ENCODE measurements at regions not wholly inside any gene's neighbourhood (a gene's known extent, or its start where the extent isn't known, plus 50 kb on each side); places are given as distances from the start of the nearest gene placed in this dataset.

GRCh38 chr14:82060219-82060618 lies 526.6 kb upstream of the SEL1L start:
- Mint-ChIP-seq H3K27me3 (ENCODE audit: low read depth) (peaks cover under 1% of the 10 kb centered on the region), H3K4me3 (no peak overlapping the region), H3K36me3 (ENCODE audit: low read depth) (no peaks in the 10 kb centered on the region), H3K9me3 (peaks cover 2% of the 10 kb centered on the region), H3K4me1 (no peaks in the 10 kb centered on the region), H3K27ac (ENCODE audit: unreplicated experiment) (no peak overlapping the region)
- TF ChIP-seq, protein P1, sequence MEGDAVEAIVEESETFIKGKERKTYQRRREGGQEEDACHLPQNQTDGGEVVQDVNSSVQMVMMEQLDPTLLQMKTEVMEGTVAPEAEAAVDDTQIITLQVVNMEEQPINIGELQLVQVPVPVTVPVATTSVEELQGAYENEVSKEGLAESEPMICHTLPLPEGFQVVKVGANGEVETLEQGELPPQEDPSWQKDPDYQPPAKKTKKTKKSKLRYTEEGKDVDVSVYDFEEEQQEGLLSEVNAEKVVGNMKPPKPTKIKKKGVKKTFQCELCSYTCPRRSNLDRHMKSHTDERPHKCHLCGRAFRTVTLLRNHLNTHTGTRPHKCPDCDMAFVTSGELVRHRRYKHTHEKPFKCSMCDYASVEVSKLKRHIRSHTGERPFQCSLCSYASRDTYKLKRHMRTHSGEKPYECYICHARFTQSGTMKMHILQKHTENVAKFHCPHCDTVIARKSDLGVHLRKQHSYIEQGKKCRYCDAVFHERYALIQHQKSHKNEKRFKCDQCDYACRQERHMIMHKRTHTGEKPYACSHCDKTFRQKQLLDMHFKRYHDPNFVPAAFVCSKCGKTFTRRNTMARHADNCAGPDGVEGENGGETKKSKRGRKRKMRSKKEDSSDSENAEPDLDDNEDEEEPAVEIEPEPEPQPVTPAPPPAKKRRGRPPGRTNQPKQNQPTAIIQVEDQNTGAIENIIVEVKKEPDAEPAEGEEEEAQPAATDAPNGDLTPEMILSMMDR (conservative IDR thresholded peaks at IDR 0.05), result no peak
- DNase-seq (ENCODE audit: low read depth, low spot score), result no peak

GRCh38 chr14:82067221-82067875 lies 533.7 kb upstream of the SEL1L start:
- H3K4me3 Mint-ChIP-seq, result no peak overlapping the region

GRCh38 chr14:82070040-82070439 lies 536.4 kb upstream of the SEL1L start:
- peaks cover 28% of the 10 kb centered on the region for H3K27me3 Mint-ChIP-seq (ENCODE audit: low read depth)

More at GRCh38 chr14:82067221-82067875, 533.7 kb upstream of the SEL1L start:
- H3K27me3 Mint-ChIP-seq (ENCODE audit: low read depth), result peaks cover 12% of the 10 kb centered on the region
- H3K27ac Mint-ChIP-seq (ENCODE audit: unreplicated experiment), result no peak overlapping the region
- TF ChIP-seq, protein P1 (conservative IDR thresholded peaks at IDR 0.05), result no peak
- H3K9me3 Mint-ChIP-seq, result no peaks in the 10 kb centered on the region
- DNase-seq (ENCODE audit: low read depth, low spot score), result no peak
- no peaks in the 10 kb centered on the region for H3K4me1 Mint-ChIP-seq
- H3K36me3 Mint-ChIP-seq (ENCODE audit: low read depth), result no peaks in the 10 kb centered on the region

GRCh38 chr14:82070753-82071152 lies 537.1 kb upstream of the SEL1L start:
- DNase-seq (ENCODE audit: low read depth, low spot score), result no peak

More at GRCh38 chr14:82070040-82070439, 536.4 kb upstream of the SEL1L start:
- H3K9me3 Mint-ChIP-seq, result no peaks in the 10 kb centered on the region
- no peaks in the 10 kb centered on the region for H3K4me1 Mint-ChIP-seq
- TF ChIP-seq, protein P1 (conservative IDR thresholded peaks at IDR 0.05), result no peak
- no peak overlapping the region for H3K27ac Mint-ChIP-seq (ENCODE audit: unreplicated experiment)
- H3K36me3 Mint-ChIP-seq (ENCODE audit: low read depth), result no peaks in the 10 kb centered on the region
- DNase-seq (ENCODE audit: low read depth, low spot score), result no peak
- no peak overlapping the region for H3K4me3 Mint-ChIP-seq

DNA sequence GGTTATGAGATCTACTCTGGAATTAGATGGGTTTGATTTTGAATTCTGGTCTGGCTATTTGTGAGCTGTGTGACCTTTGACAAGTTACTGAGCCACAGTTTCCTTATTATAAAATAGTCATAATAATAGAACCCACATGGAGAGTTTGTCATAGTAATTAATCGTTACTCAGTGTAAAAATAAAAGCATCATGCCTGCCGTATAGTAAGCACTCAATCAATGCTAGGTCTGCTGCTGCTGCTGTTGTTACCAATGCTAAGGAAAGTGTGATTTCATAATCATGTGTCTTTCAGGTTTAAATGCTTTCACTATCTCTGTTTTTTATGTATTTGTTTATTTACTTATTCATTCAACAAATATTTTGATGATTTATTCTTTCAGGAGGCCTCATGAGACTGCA lies 539.9 kb upstream of the SEL1L start:
- Mint-ChIP-seq H3K4me3 (no peak overlapping the region), H3K27me3 (ENCODE audit: low read depth) (peaks cover 33% of the 10 kb centered on the region), H3K36me3 (ENCODE audit: low read depth) (no peaks in the 10 kb centered on the region), H3K27ac (ENCODE audit: unreplicated experiment) (no peak overlapping the region), H3K4me1 (no peaks in the 10 kb centered on the region), H3K9me3 (no peaks in the 10 kb centered on the region)
- DNase-seq (ENCODE audit: low read depth, low spot score), result no peak
- TF ChIP-seq, protein P1 (conservative IDR thresholded peaks at IDR 0.05), result no peak

More at GRCh38 chr14:82070753-82071152, 537.1 kb upstream of the SEL1L start:
- TF ChIP-seq, protein P1 (conservative IDR thresholded peaks at IDR 0.05), result no peak
- Mint-ChIP-seq H3K27ac (ENCODE audit: unreplicated experiment) (no peak overlapping the region), H3K27me3 (ENCODE audit: low read depth) (peaks cover 30% of the 10 kb centered on the region), H3K4me1 (no peaks in the 10 kb centered on the region), H3K4me3 (no peak overlapping the region), H3K36me3 (ENCODE audit: low read depth) (no peaks in the 10 kb centered on the region), H3K9me3 (no peaks in the 10 kb centered on the region)
